GM19238 (cell line): ENCODE measurements at regions not wholly inside any gene's neighbourhood (a gene's known extent, or its start where the extent isn't known, plus 50 kb on each side); places are given as distances from the start of the nearest gene placed in this dataset.

ENCODE experiments used
- DNase-seq: peaks from one replicate; pipeline ENCODE4 v3.0.0; 2011; ENCODE audit warnings: low spot score; ENCODE audit not compliant: insufficient read length

GRCh38 chr6:1201547-1202200 is 110.2 kb upstream of the FOXQ1 start:
- no peak for DNase-seq

- DNase-seq, result no peak
Observed at GRCh38 chr6:1200409-1201101, 111.3 kb upstream of the FOXQ1 start.

GRCh38 chr6:1200081-1200408 is 111.9 kb upstream of the FOXQ1 start:
- no peak for DNase-seq

- DNase-seq, result no peak
Observed at GRCh38 chr6:1197309-1197708, 114.6 kb upstream of the FOXQ1 start.

GRCh38 chr6:1191141-1191630 is 120.7 kb upstream of the FOXQ1 start:
- no peak for DNase-seq

- DNase-seq, result no peak
Observed at GRCh38 chr6:1190366-1190765, 121.5 kb upstream of the FOXQ1 start.

- DNase-seq, result no peak
Observed at GRCh38 chr6:1188199-1188598, 123.7 kb upstream of the FOXQ1 start.

- no peak for DNase-seq
Observed at GRCh38 chr6:1187293-1188131, 124.4 kb upstream of the FOXQ1 start.

- no peak for DNase-seq
Observed at GRCh38 chr6:1184318-1184717, 127.6 kb upstream of the FOXQ1 start.

- no peak for DNase-seq
Observed at GRCh38 chr6:1182722-1183521, 129.0 kb upstream of the FOXQ1 start.

GRCh38 chr6:1181939-1182605 is 129.8 kb upstream of the FOXQ1 start:
- DNase-seq, result no peak

- no peak for DNase-seq
Observed at GRCh38 chr6:1179571-1180459, 132.1 kb upstream of the FOXQ1 start.

- no peak for DNase-seq
Observed at GRCh38 chr6:1178590-1178989, 133.3 kb upstream of the FOXQ1 start.

- no peak for DNase-seq
Observed at GRCh38 chr6:1176567-1176966, 135.3 kb upstream of the FOXQ1 start.

- DNase-seq, result no peak
Observed at GRCh38 chr6:1175877-1176276, 136.0 kb upstream of the FOXQ1 start.

- DNase-seq, result no peak
Observed at GRCh38 chr6:1170794-1171193, 141.1 kb upstream of the FOXQ1 start.

GRCh38 chr6:1164600-1164999 is 147.3 kb upstream of the FOXQ1 start:
- DNase-seq, result no peak

- no peak for DNase-seq
Observed at GRCh38 chr6:1163501-1163900, 148.4 kb upstream of the FOXQ1 start.

GRCh38 chr6:1162367-1163275 is 149.3 kb upstream of the FOXQ1 start:
- no peak for DNase-seq
